ENCODE measurements at regions not wholly inside any gene's neighbourhood (a gene's known extent, or its start where the extent isn't known, plus 50 kb on each side); places are given as distances from the start of the nearest gene placed in this dataset.

- TF ChIP-seq, protein P1, sequence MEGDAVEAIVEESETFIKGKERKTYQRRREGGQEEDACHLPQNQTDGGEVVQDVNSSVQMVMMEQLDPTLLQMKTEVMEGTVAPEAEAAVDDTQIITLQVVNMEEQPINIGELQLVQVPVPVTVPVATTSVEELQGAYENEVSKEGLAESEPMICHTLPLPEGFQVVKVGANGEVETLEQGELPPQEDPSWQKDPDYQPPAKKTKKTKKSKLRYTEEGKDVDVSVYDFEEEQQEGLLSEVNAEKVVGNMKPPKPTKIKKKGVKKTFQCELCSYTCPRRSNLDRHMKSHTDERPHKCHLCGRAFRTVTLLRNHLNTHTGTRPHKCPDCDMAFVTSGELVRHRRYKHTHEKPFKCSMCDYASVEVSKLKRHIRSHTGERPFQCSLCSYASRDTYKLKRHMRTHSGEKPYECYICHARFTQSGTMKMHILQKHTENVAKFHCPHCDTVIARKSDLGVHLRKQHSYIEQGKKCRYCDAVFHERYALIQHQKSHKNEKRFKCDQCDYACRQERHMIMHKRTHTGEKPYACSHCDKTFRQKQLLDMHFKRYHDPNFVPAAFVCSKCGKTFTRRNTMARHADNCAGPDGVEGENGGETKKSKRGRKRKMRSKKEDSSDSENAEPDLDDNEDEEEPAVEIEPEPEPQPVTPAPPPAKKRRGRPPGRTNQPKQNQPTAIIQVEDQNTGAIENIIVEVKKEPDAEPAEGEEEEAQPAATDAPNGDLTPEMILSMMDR (IDR thresholded peaks at IDR 0.05): no peak
- TF ChIP-seq POLR2A (IDR thresholded peaks at IDR 0.05): no peak
These were observed 161.1 kb upstream of the TRHDE start for GRCh38 chr12:72110937-72111650.
